Parathyroid adenoma (tissue), 2 donors: ENCODE measurements at regions not wholly inside any gene's neighbourhood (a gene's known extent, or its start where the extent isn't known, plus 50 kb on each side); places are given as distances from the start of the nearest gene placed in this dataset.

Experiments
- H2AFZ ChIP-seq: fragments of 300-600 bp; sonication (generic); one replicate; pipeline ENCODE4 v1.7.0; 2017; ENCODE audit warnings: antibody characterized with exemption, mild to moderate bottlenecking
- H3K27ac ChIP-seq: fragments of 300-600 bp; sonication (generic); one replicate; pipeline ENCODE4 v1.7.0; 2017
- H3K27me3 ChIP-seq: fragments of 300-600 bp; sonication (generic); one replicate; pipeline ENCODE4 v1.7.0; 2017; ENCODE audit warnings: low read length; ENCODE audit not compliant: control insufficient read depth, insufficient read depth
- H3K36me3 ChIP-seq: fragments of 300-600 bp; sonication (generic); one replicate; pipeline ENCODE4 v1.7.0; 2017; ENCODE audit warnings: low read length; ENCODE audit not compliant: control insufficient read depth, insufficient read depth
- H3K4me1 ChIP-seq: fragments of 300-600 bp; sonication (generic); one replicate; pipeline ENCODE4 v1.7.0; 2017; ENCODE audit warnings: control low read depth
- H3K4me2 ChIP-seq: fragments of 300-600 bp; sonication (generic); one replicate; pipeline ENCODE4 v1.7.0; 2017; ENCODE audit warnings: low read length
- H3K4me3 ChIP-seq: fragments of 300-600 bp; sonication (generic); one replicate; pipeline ENCODE4 v1.7.0; 2017; ENCODE audit warnings: low read depth, low read length
- H3K79me2 ChIP-seq: fragments of 300-600 bp; sonication (generic); one replicate; pipeline ENCODE4 v1.7.0; 2017; ENCODE audit warnings: control low read depth
- H3K9ac ChIP-seq: fragments of 300-600 bp; sonication (generic); one replicate; pipeline ENCODE4 v1.7.0; 2017; ENCODE audit warnings: mild to moderate bottlenecking
- H3K9me3 ChIP-seq: fragments of 300-600 bp; sonication (generic); one replicate; pipeline ENCODE4 v1.7.0; 2017; ENCODE audit warnings: low read length; ENCODE audit not compliant: control insufficient read depth
- CTCF ChIP-seq: fragments of 300-600 bp; sonication (generic); IDR thresholded peaks from one replicate; pipeline ENCODE4 v1.7.0; 2017; ENCODE audit warnings: antibody characterized with exemption, mild to moderate bottlenecking
- donor health status: primary hyperparathyroidism.

GRCh38 chr6:92507552-92507951 is 911.8 kb downstream of the EPHA7 start:
- no peak overlapping the region for H3K9ac ChIP-seq
- H3K27ac ChIP-seq = no peak overlapping the region
- no peaks in the 10 kb centered on the region for H3K4me1 ChIP-seq
- no peak for TF ChIP-seq CTCF
- H3K4me3 ChIP-seq = no peak overlapping the region
- no peaks in the 10 kb centered on the region for H3K79me2 ChIP-seq
- H3K9me3 ChIP-seq = no peaks in the 10 kb centered on the region
- no peaks in the 10 kb centered on the region for H3K27me3 ChIP-seq
- no peak overlapping the region for H2AFZ ChIP-seq
- no peak overlapping the region for H3K4me2 ChIP-seq
- H3K36me3 ChIP-seq = no peaks in the 10 kb centered on the region

- H3K4me3 ChIP-seq = no peak overlapping the region
- TF ChIP-seq CTCF = no peak
- H3K4me2 ChIP-seq = no peak overlapping the region
- H3K27ac ChIP-seq = no peak overlapping the region
- no peaks in the 10 kb centered on the region for H3K27me3 ChIP-seq
- H3K9me3 ChIP-seq = no peaks in the 10 kb centered on the region
- no peaks in the 10 kb centered on the region for H3K36me3 ChIP-seq
- H3K9ac ChIP-seq = no peak overlapping the region
- H3K4me1 ChIP-seq = no peaks in the 10 kb centered on the region
- no peaks in the 10 kb centered on the region for H3K79me2 ChIP-seq
- no peak overlapping the region for H2AFZ ChIP-seq
Measured at GRCh38 chr6:92504509-92504908, 914.9 kb downstream of the EPHA7 start.

- Histone ChIP-seq H3K27me3 (no peaks in the 10 kb centered on the region), H3K9ac (no peak overlapping the region), H3K4me1 (no peaks in the 10 kb centered on the region), H3K79me2 (no peaks in the 10 kb centered on the region), H3K9me3 (no peaks in the 10 kb centered on the region), H3K36me3 (no peaks in the 10 kb centered on the region), H2AFZ (no peak overlapping the region), H3K4me3 (no peak overlapping the region), H3K4me2 (no peak overlapping the region), H3K27ac (no peak overlapping the region)
- TF ChIP-seq CTCF = no peak
Measured at GRCh38 chr6:92497281-92497680, 922.1 kb downstream of the EPHA7 start.

- Histone ChIP-seq H3K27ac (no peak overlapping the region), H3K36me3 (no peaks in the 10 kb centered on the region), H3K4me3 (no peak overlapping the region), H3K27me3 (no peaks in the 10 kb centered on the region), H3K4me1 (no peaks in the 10 kb centered on the region), H3K9ac (no peak overlapping the region), H2AFZ (no peak overlapping the region), H3K4me2 (no peak overlapping the region), H3K9me3 (no peaks in the 10 kb centered on the region), H3K79me2 (no peaks in the 10 kb centered on the region)
- no peak for TF ChIP-seq CTCF
Measured at GRCh38 chr6:92496527-92496926, 922.8 kb downstream of the EPHA7 start.

- Histone ChIP-seq H3K4me3 (no peak overlapping the region), H3K36me3 (no peaks in the 10 kb centered on the region), H3K27ac (no peak overlapping the region), H3K9me3 (no peaks in the 10 kb centered on the region), H3K4me1 (no peaks in the 10 kb centered on the region), H3K79me2 (no peaks in the 10 kb centered on the region), H3K9ac (no peak overlapping the region), H3K4me2 (no peak overlapping the region), H2AFZ (no peak overlapping the region), H3K27me3 (no peaks in the 10 kb centered on the region)
- TF ChIP-seq CTCF = no peak
Measured at GRCh38 chr6:92495242-92495641, 924.1 kb downstream of the EPHA7 start.
